Chondrocyte (in vitro differentiated cells): ENCODE measurements at regions not wholly inside any gene's neighbourhood (a gene's known extent, or its start where the extent isn't known, plus 50 kb on each side); places are given as distances from the start of the nearest gene placed in this dataset.
"Not testable (repeated sequence)": the region's sequence is repeated elsewhere in the genome, so short reads cannot be mapped to it uniquely, and the experiment has no call there.

Experiments used
- DNase-seq: peaks from one replicate; pipeline ENCODE4 v3.0.0; 2021; ENCODE audit warnings: mixed read lengths, low spot score
- H3K27ac Mint-ChIP-seq: one replicate; pipeline ENCODE4 v1.8.0; 2021; ENCODE audit warnings: mild to moderate bottlenecking, moderate library complexity, mixed read lengths; ENCODE audit not compliant: unreplicated experiment
- H3K27me3 Mint-ChIP-seq: 2 replicates; pipeline ENCODE4 v1.8.0; 2021; ENCODE audit warnings: low read depth, mixed read lengths
- H3K36me3 Mint-ChIP-seq: 2 replicates; pipeline ENCODE4 v1.8.0; 2021; ENCODE audit warnings: low read depth, mixed read lengths
- H3K4me1 Mint-ChIP-seq: 2 replicates; pipeline ENCODE4 v1.8.0; 2021; ENCODE audit warnings: low read depth, mild to moderate bottlenecking, mixed read lengths
- H3K4me3 Mint-ChIP-seq: one replicate; pipeline ENCODE4 v1.8.0; 2021; ENCODE audit warnings: mild to moderate bottlenecking, moderate library complexity, mixed read lengths; ENCODE audit not compliant: unreplicated experiment
- H3K9me3 Mint-ChIP-seq: 2 replicates; pipeline ENCODE4 v1.8.0; 2021; ENCODE audit warnings: low read depth, mixed read lengths
- TF ChIP-seq, protein P1 (sequence below): fragments of 200-600 bp; sonication (generic); IDR thresholded peaks from 2 replicates; pipeline ENCODE4 v1.5.0; 2021; ENCODE audit warnings: antibody characterized with exemption, mild to moderate bottlenecking, moderate library complexity

GRCh38 chr7:152956006-152956405, 196.5 kb downstream of the ACTR3B start:
- TF ChIP-seq, protein P1, sequence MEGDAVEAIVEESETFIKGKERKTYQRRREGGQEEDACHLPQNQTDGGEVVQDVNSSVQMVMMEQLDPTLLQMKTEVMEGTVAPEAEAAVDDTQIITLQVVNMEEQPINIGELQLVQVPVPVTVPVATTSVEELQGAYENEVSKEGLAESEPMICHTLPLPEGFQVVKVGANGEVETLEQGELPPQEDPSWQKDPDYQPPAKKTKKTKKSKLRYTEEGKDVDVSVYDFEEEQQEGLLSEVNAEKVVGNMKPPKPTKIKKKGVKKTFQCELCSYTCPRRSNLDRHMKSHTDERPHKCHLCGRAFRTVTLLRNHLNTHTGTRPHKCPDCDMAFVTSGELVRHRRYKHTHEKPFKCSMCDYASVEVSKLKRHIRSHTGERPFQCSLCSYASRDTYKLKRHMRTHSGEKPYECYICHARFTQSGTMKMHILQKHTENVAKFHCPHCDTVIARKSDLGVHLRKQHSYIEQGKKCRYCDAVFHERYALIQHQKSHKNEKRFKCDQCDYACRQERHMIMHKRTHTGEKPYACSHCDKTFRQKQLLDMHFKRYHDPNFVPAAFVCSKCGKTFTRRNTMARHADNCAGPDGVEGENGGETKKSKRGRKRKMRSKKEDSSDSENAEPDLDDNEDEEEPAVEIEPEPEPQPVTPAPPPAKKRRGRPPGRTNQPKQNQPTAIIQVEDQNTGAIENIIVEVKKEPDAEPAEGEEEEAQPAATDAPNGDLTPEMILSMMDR = no peak
- Mint-ChIP-seq H3K27ac (no peak overlapping the region), H3K4me1 (no peaks in the 10 kb centered on the region), H3K9me3 (peaks cover 9% of the 10 kb centered on the region), H3K36me3 (no peaks in the 10 kb centered on the region), H3K4me3 (no peak overlapping the region), H3K27me3 (peaks cover 2% of the 10 kb centered on the region)
- no peak for DNase-seq

GRCh38 chr7:152959610-152960009, 200.1 kb downstream of the ACTR3B start:
- Mint-ChIP-seq H3K4me3 (no peak overlapping the region), H3K36me3 (no peaks in the 10 kb centered on the region), H3K4me1 (no peaks in the 10 kb centered on the region), H3K27ac (no peak overlapping the region), H3K27me3 (peaks cover 2% of the 10 kb centered on the region), H3K9me3 (peaks cover 15% of the 10 kb centered on the region)
- DNase-seq = no peak
- TF ChIP-seq, protein P1 = no peak

- not testable (repeated sequence) for H3K27ac Mint-ChIP-seq, H3K27me3 Mint-ChIP-seq, H3K4me1 Mint-ChIP-seq, H3K36me3 Mint-ChIP-seq, DNase-seq, H3K4me3 Mint-ChIP-seq
- H3K9me3 Mint-ChIP-seq = peaks cover 15% of the 10 kb centered on the region
These were observed 202.2 kb downstream of the ACTR3B start for GRCh38 chr7:152961796-152962195.

- no peaks in the 10 kb centered on the region for H3K27me3 Mint-ChIP-seq
- TF ChIP-seq, protein P1 = no peak
- peaks cover 32% of the 10 kb centered on the region for H3K9me3 Mint-ChIP-seq
- DNase-seq = no peak
- H3K36me3 Mint-ChIP-seq = no peaks in the 10 kb centered on the region
- H3K4me1 Mint-ChIP-seq = no peaks in the 10 kb centered on the region
- no peak overlapping the region for H3K4me3 Mint-ChIP-seq
- H3K27ac Mint-ChIP-seq = no peak overlapping the region
These were observed 206.6 kb downstream of the ACTR3B start for GRCh38 chr7:152966189-152966588.

GRCh38 chr7:152967958-152968357, 208.4 kb downstream of the ACTR3B start:
- no peak overlapping the region for H3K27ac Mint-ChIP-seq
- no peaks in the 10 kb centered on the region for H3K4me1 Mint-ChIP-seq
- H3K27me3 Mint-ChIP-seq = no peaks in the 10 kb centered on the region
- peaks cover 35% of the 10 kb centered on the region for H3K9me3 Mint-ChIP-seq
- H3K36me3 Mint-ChIP-seq = peaks cover 1% of the 10 kb centered on the region
- no peak for DNase-seq
- TF ChIP-seq, protein P1 = no peak
- H3K4me3 Mint-ChIP-seq = no peak overlapping the region

- Mint-ChIP-seq H3K27me3 (no peaks in the 10 kb centered on the region), H3K36me3 (peaks cover 1% of the 10 kb centered on the region), H3K4me3 (no peak overlapping the region), H3K4me1 (no peaks in the 10 kb centered on the region), H3K9me3 (peaks cover 36% of the 10 kb centered on the region), H3K27ac (no peak overlapping the region)
- DNase-seq = no peak
- TF ChIP-seq, protein P1 = no peak
These were observed 209.0 kb downstream of the ACTR3B start for GRCh38 chr7:152968514-152968913.
